K562 (cell line): ENCODE measurements at regions not wholly inside any gene's neighbourhood (a gene's known extent, or its start where the extent isn't known, plus 50 kb on each side); places are given as distances from the start of the nearest gene placed in this dataset.

Experiments used
- ATAC-seq: fragments of 200-7000 bp; cut with Tn5 transposase; 3 replicates; pipeline ENCODE4 v1.9.1; 2020; ENCODE audit warnings: moderate library complexity
- BruUV-seq: library from RNA; stranded (reverse); fragments of 400-500 nt; replicated peaks from 2 replicates; lab custom pipeline; 2021; lab: Mats Ljungman, UMichigan
- CTCF ChIA-PET: fragments of 300-600 bp; formaldehyde crosslinking; extraction: SDS; loops from one replicate; lab custom pipeline; 2021; ENCODE audit warnings: low intra/inter-chr PET ratio; lab: Yijun Ruan, JAX
- POLR2A ChIA-PET: fragments of 300-600, 350-650 bp; sonication (Branson Sonifier 250); formaldehyde crosslinking; extraction: SDS; loops from one replicate; lab custom pipeline; 2021; ENCODE audit warnings: antibody characterized with exemption, inconsistent platforms; lab: Yijun Ruan, JAX
- DNase-seq, 4 experiments: peaks; one replicate each; pipeline versions ENCODE4 v3.0.0 to v3.0.0-alpha.2; 2011 to 2018; ENCODE audit warnings: low spot score in 3 of 4, mixed read lengths in 3 of 4; ENCODE audit errors: extremely low read depth in 1 of 4
- FAIRE-seq: peaks from 2 replicates; lab custom pipeline; 2011; peaks lifted over from hg19 to GRCh38; lab: Jason Lieb, UNC
- H2AFZ ChIP-seq: 2 replicates; pipeline ENCODE4 v1.6.0; 2011; ENCODE audit warnings: low read depth, low read length, control low read depth, inconsistent platforms
- H3K27ac ChIP-seq: fragments of 200-600 bp; 3 replicates; pipeline ENCODE4 v1.8.0; 2011; ENCODE audit warnings: low read depth, mild to moderate bottlenecking, control low read depth, inconsistent platforms, low read length, moderate library complexity, mixed read lengths; ENCODE audit errors: extremely low read depth
- H3K27me3 ChIP-seq, 2 experiments: fragments of 300-600 bp in 1 of 2; 2 replicates in 1 of 2; 3 replicates in 1 of 2; pipeline versions ENCODE4 v1.6.0 to v1.8.0; 2011; ENCODE audit warnings: inconsistent platforms in 2 of 2, low read length in 2 of 2, mild to moderate bottlenecking in 1 of 2, mixed read lengths in 1 of 2, moderate library complexity in 1 of 2; ENCODE audit not compliant: control insufficient read depth in 2 of 2, insufficient read depth in 2 of 2
- H3K36me3 ChIP-seq: fragments of 300-600 bp; 3 replicates; pipeline ENCODE4 v1.8.0; 2011; ENCODE audit warnings: mild to moderate bottlenecking, low read length, inconsistent platforms; ENCODE audit not compliant: control insufficient read depth, insufficient read depth
- H3K4me1 ChIP-seq, 2 experiments: fragments of 200-600 bp in 1 of 2; replicated peaks in 1 of 2; 2 replicates in 1 of 2; 3 replicates in 1 of 2; pipeline versions ENCODE4 v1.5.1 to v1.8.0; 2011; ENCODE audit warnings: inconsistent platforms in 2 of 2, low read length in 2 of 2, mild to moderate bottlenecking in 1 of 2, mixed read lengths in 1 of 2, moderate library complexity in 1 of 2; ENCODE audit not compliant: control insufficient read depth in 2 of 2, insufficient read depth in 2 of 2
- H3K4me2 ChIP-seq: 2 replicates; pipeline ENCODE4 v1.6.1; 2011; ENCODE audit warnings: low read length, control low read depth, inconsistent platforms, mixed read lengths; ENCODE audit not compliant: insufficient read depth
- H3K4me3 ChIP-seq: fragments of 200-600 bp; sonication (generic), shearing (Covaris generic); 2 replicates; pipeline ENCODE4 v1.5.1; 2016; ENCODE audit warnings: control low read depth, inconsistent platforms
- H3K79me2 ChIP-seq: fragments of 200-600 bp; 3 replicates; pipeline ENCODE4 v1.8.0; 2011; ENCODE audit warnings: low read length, inconsistent platforms; ENCODE audit not compliant: control insufficient read depth, insufficient read depth
- H3K9ac ChIP-seq, 2 experiments: 2 replicates each; pipeline versions ENCODE4 v1.6.0 to v1.6.1; 2011; ENCODE audit warnings: low read depth in 2 of 2, low read length in 2 of 2, control low read depth in 1 of 2, inconsistent platforms in 1 of 2, mild to moderate bottlenecking in 1 of 2, mixed read lengths in 1 of 2; ENCODE audit not compliant: insufficient read depth in 1 of 2
- H3K9me1 ChIP-seq: one replicate; pipeline ENCODE4 v1.6.0; 2011; ENCODE audit warnings: inconsistent platforms, mild to moderate bottlenecking, low read length, moderate library complexity; ENCODE audit not compliant: control insufficient read depth, insufficient read depth
- H3K9me3 ChIP-seq: replicated peaks from 2 replicates; pipeline ENCODE4 v1.5.1; 2011; ENCODE audit warnings: low read depth, low read length, inconsistent platforms; ENCODE audit not compliant: control insufficient read depth, insufficient read depth
- H4K20me1 ChIP-seq: replicated peaks from 2 replicates; pipeline ENCODE4 v1.6.1; 2011; ENCODE audit warnings: low read length, inconsistent platforms, mixed read lengths; ENCODE audit not compliant: control insufficient read depth, insufficient read depth
- ARID3A ChIP-seq: IDR thresholded peaks from 2 replicates; pipeline ENCODE4 v1.6.1; 2012; ENCODE audit warnings: low read depth, low read length, improper control_type of control experiment, borderline replicate concordance
- BRF1 ChIP-seq: IDR thresholded peaks from 3 replicates; pipeline ENCODE4 v1.6.1; 2011; ENCODE audit warnings: borderline replicate concordance, mild to moderate bottlenecking; ENCODE audit not compliant: insufficient read length; ENCODE audit errors: extremely low read depth
- C11orf30 ChIP-seq: fragments of 450-650 bp; IDR thresholded peaks from 2 replicates; pipeline ENCODE4 v1.6.1; 2016; ENCODE audit warnings: low read depth, mild to moderate bottlenecking
- ELK3 ChIP-seq: fragments of 450-650 bp; formaldehyde crosslinking; IDR thresholded peaks from 2 replicates; pipeline ENCODE4 v1.4.0; 2020; ENCODE audit warnings: mild to moderate bottlenecking
- FOXM1 ChIP-seq, 2 experiments: fragments of 450-650 bp in 1 of 2; sonication (generic) in 1 of 2; formaldehyde crosslinking in 1 of 2; IDR thresholded peaks; 2 replicates each; pipeline versions ENCODE4 v1.6.1 to v1.9.0; 2017 to 2022; ENCODE audit warnings: low read depth in 2 of 2, mild to moderate bottlenecking in 2 of 2, missing genetic modification reagents in 1 of 2, moderate library complexity in 1 of 2
- KLF16 ChIP-seq: IDR thresholded peaks from 2 replicates; pipeline ENCODE4 v1.6.1; 2016; ENCODE audit warnings: antibody characterized with exemption
- MBD2 ChIP-seq: sonication (generic); IDR thresholded peaks from 2 replicates; pipeline ENCODE4 v1.6.1; 2016; ENCODE audit warnings: low read depth, borderline replicate concordance
- PHF20 ChIP-seq: fragments of 450-650 bp; IDR thresholded peaks from 2 replicates; pipeline ENCODE4 v1.6.1; 2018; ENCODE audit not compliant: partially characterized antibody
- PPARD ChIP-seq: fragments of 250-450 bp; sonication (Bioruptor Pico); IDR thresholded peaks from 2 replicates; pipeline ENCODE4 v1.8.0; 2022; ENCODE audit warnings: inconsistent platforms, mild to moderate bottlenecking, moderate library complexity
- RHOXF2B ChIP-seq: fragments of 250-450 bp; sonication (Bioruptor Pico); conservative IDR thresholded peaks from 2 replicates; pipeline ENCODE4 v1.5.1; 2021
- SIRT6 ChIP-seq: IDR thresholded peaks from one replicate; pipeline ENCODE4 v1.6.1; 2012; ENCODE audit warnings: low read depth, mild to moderate bottlenecking, control low read depth, inconsistent platforms, low read length, moderate library complexity
- SMAD4 ChIP-seq: fragments of 250-450 bp; sonication (Bioruptor Pico); conservative IDR thresholded peaks from 2 replicates; pipeline ENCODE4 v1.8.0; 2021; ENCODE audit warnings: inconsistent platforms, mild to moderate bottlenecking, moderate library complexity
- SUPT5H ChIP-seq: fragments of 450-650 bp; IDR thresholded peaks from 2 replicates; pipeline ENCODE4 v1.6.1; 2016
- ZNF830 ChIP-seq: fragments of 250-450 bp; sonication (Bioruptor Pico); IDR thresholded peaks from 2 replicates; pipeline ENCODE4 v1.5.0; 2021; ENCODE audit warnings: mild to moderate bottlenecking
- WGBS: fragments of 100-300 bp; shearing (Covaris generic); methylation state at CpG from one replicate; pipeline ENCODE4 v1.1.6; 2016; ENCODE audit warnings: low coverage, mixed read lengths; ENCODE audit not compliant: insufficient coverage; ENCODE audit errors: missing lambda C conversion rate; 5-methylcytosine and 5-hydroxymethylcytosine counted together
- in situ Hi-C: fragments of 300-500 bp; cut with MboI; formaldehyde crosslinking; loops from 4 replicates; pipeline ENCODE4 v1.15.0; 2018; ENCODE audit warnings: inconsistent platforms, mixed read lengths
- intact Hi-C: fragments of 100-400 bp; cut with micrococcal nuclease; formaldehyde crosslinking; loops from 2 replicates; pipeline ENCODE4 v1.14.2; 2022
- TF ChIP-seq, protein P1 (sequence below): IDR thresholded peaks from 2 replicates; pipeline ENCODE4 v1.6.1; 2011; ENCODE audit warnings: borderline replicate concordance, low read depth, mild to moderate bottlenecking, moderate library complexity, low read length; ENCODE audit not compliant: insufficient read depth, poor library complexity, severe bottlenecking
- TF ChIP-seq, protein P2 (sequence below): fragments of 450-650 bp; IDR thresholded peaks from 2 replicates; pipeline ENCODE4 v1.6.1; 2016

- no peaks in the 10 kb centered on the region for H3K9me1 ChIP-seq
- TF ChIP-seq RHOXF2B (no peak), PHF20 (no peak), KLF16 (no peak), SUPT5H (no peak), SMAD4 (no peak), SIRT6 (no peak), ZNF830 (CRISPR knock-in tag) (no peak), ARID3A (no peak), PPARD (CRISPR knock-in tag) (no peak), MBD2 (no peak), FOXM1 (IDR thresholded peaks at IDR 0.05; ENCODE audit: low read depth) (no peak), FOXM1 (CRISPR knock-in tag; IDR thresholded peaks at IDR 0.05; ENCODE audit: low read depth) (no peak), BRF1 (no peak), ELK3 (CRISPR knock-in tag) (no peak), C11orf30 (no peak)
- TF ChIP-seq, protein P1, sequence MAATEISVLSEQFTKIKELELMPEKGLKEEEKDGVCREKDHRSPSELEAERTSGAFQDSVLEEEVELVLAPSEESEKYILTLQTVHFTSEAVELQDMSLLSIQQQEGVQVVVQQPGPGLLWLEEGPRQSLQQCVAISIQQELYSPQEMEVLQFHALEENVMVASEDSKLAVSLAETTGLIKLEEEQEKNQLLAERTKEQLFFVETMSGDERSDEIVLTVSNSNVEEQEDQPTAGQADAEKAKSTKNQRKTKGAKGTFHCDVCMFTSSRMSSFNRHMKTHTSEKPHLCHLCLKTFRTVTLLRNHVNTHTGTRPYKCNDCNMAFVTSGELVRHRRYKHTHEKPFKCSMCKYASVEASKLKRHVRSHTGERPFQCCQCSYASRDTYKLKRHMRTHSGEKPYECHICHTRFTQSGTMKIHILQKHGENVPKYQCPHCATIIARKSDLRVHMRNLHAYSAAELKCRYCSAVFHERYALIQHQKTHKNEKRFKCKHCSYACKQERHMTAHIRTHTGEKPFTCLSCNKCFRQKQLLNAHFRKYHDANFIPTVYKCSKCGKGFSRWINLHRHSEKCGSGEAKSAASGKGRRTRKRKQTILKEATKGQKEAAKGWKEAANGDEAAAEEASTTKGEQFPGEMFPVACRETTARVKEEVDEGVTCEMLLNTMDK, result no peak
- TF ChIP-seq, protein P2, sequence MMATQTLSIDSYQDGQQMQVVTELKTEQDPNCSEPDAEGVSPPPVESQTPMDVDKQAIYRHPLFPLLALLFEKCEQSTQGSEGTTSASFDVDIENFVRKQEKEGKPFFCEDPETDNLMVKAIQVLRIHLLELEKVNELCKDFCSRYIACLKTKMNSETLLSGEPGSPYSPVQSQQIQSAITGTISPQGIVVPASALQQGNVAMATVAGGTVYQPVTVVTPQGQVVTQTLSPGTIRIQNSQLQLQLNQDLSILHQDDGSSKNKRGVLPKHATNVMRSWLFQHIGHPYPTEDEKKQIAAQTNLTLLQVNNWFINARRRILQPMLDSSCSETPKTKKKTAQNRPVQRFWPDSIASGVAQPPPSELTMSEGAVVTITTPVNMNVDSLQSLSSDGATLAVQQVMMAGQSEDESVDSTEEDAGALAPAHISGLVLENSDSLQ, result no peak
- TF ChIP-seq, all 486 proteins: peak for 0
- 0% methylated on average over 5 of the region's 5 CpGs for WGBS
- Histone ChIP-seq H3K4me1 (no peaks in the 10 kb centered on the region), H3K9ac (no peak overlapping the region), H4K20me1 (no peaks in the 10 kb centered on the region), H3K27ac (no peak overlapping the region), H3K27me3 (peaks cover 0 to 9% of the 10 kb centered on the region in 2 experiments; a peak in 3 of 5 replicates), H2AFZ (no peak overlapping the region), H3K4me2 (no peak overlapping the region), H3K4me3 (no peak overlapping the region), H3K9me3 (no peaks in the 10 kb centered on the region), H3K79me2 (no peaks in the 10 kb centered on the region), H3K36me3 (no peaks in the 10 kb centered on the region)
- FAIRE-seq (no peak), ATAC-seq (no peak), DNase-seq (no peak)
- BruUV-seq, result no TSS peak
- ChIA-PET POLR2A (no interaction called here), CTCF (no interaction called here)
- intact Hi-C loops (no loop called here), in situ Hi-C loops (no loop called here)
Measured at GRCh38 chr2:104698276-104698675, 155.6 kb upstream of the POU3F3 start.
